Progenitor cell of endocrine pancreas (in vitro differentiated cells): ENCODE measurements at regions not wholly inside any gene's neighbourhood (a gene's known extent, or its start where the extent isn't known, plus 50 kb on each side); places are given as distances from the start of the nearest gene placed in this dataset.

Source experiments
- DNase-seq: peaks from one replicate; pipeline ENCODE4 v3.0.0; 2021; ENCODE audit warnings: low spot score; ENCODE audit not compliant: unreplicated experiment
- H3K27ac Mint-ChIP-seq: 2 replicates; pipeline ENCODE4 v1.8.0; 2021; ENCODE audit warnings: mild to moderate bottlenecking, moderate library complexity, mixed read lengths
- H3K27me3 Mint-ChIP-seq: 2 replicates; pipeline ENCODE4 v1.8.0; 2021; ENCODE audit warnings: mixed read lengths
- H3K36me3 Mint-ChIP-seq: 2 replicates; pipeline ENCODE4 v1.8.0; 2022; ENCODE audit warnings: mixed read lengths; ENCODE audit not compliant: insufficient read depth
- H3K4me1 Mint-ChIP-seq: 2 replicates; pipeline ENCODE4 v1.8.0; 2021; ENCODE audit warnings: low read depth, mixed read lengths
- H3K4me3 Mint-ChIP-seq: 2 replicates; pipeline ENCODE4 v1.8.0; 2021; ENCODE audit warnings: low read depth, mild to moderate bottlenecking, moderate library complexity, mixed read lengths
- H3K9me3 Mint-ChIP-seq: 2 replicates; pipeline ENCODE4 v1.8.0; 2021; ENCODE audit warnings: low read depth, mixed read lengths
- CTCF ChIP-seq: fragments of 200-600 bp; sonication (generic); IDR thresholded peaks from one replicate; pipeline ENCODE4 v1.5.0; 2021; ENCODE audit warnings: antibody characterized with exemption, mild to moderate bottlenecking; ENCODE audit not compliant: unreplicated experiment

- Mint-ChIP-seq H3K4me3 (no peak overlapping the region), H3K27ac (no peak overlapping the region), H3K4me1 (peaks cover 8% of the 10 kb centered on the region), H3K36me3 (no peaks in the 10 kb centered on the region), H3K9me3 (no peaks in the 10 kb centered on the region), H3K27me3 (peaks cover 54% of the 10 kb centered on the region)
- no peak for TF ChIP-seq CTCF
- DNase-seq: no peak
Observed at GRCh38 chr17:52824542-52824941, 666.0 kb upstream of the CA10 start.

GRCh38 chr17:52823155-52823554 lies 664.6 kb upstream of the CA10 start:
- Mint-ChIP-seq H3K36me3 (no peaks in the 10 kb centered on the region), H3K4me3 (no peak overlapping the region), H3K27ac (no peak overlapping the region), H3K9me3 (no peaks in the 10 kb centered on the region), H3K27me3 (peaks cover 62% of the 10 kb centered on the region), H3K4me1 (peaks cover 8% of the 10 kb centered on the region)
- TF ChIP-seq CTCF: no peak
- no peak for DNase-seq

- H3K9me3 Mint-ChIP-seq: no peaks in the 10 kb centered on the region
- DNase-seq: no peak
- H3K27ac Mint-ChIP-seq: no peak overlapping the region
- H3K36me3 Mint-ChIP-seq: no peaks in the 10 kb centered on the region
- H3K4me3 Mint-ChIP-seq: no peak overlapping the region
- H3K27me3 Mint-ChIP-seq: no peaks in the 10 kb centered on the region
- H3K4me1 Mint-ChIP-seq: no peaks in the 10 kb centered on the region
- TF ChIP-seq CTCF: no peak
Observed at GRCh38 chr17:52790359-52790955, 631.9 kb upstream of the CA10 start.

GRCh38 chr17:52789829-52790228 lies 631.3 kb upstream of the CA10 start:
- Mint-ChIP-seq H3K4me3 (no peak overlapping the region), H3K4me1 (no peaks in the 10 kb centered on the region), H3K27ac (no peak overlapping the region), H3K36me3 (no peaks in the 10 kb centered on the region), H3K9me3 (no peaks in the 10 kb centered on the region), H3K27me3 (no peaks in the 10 kb centered on the region)
- no peak for TF ChIP-seq CTCF
- DNase-seq: no peak

- H3K4me3 Mint-ChIP-seq: no peak overlapping the region
- H3K9me3 Mint-ChIP-seq: no peaks in the 10 kb centered on the region
- H3K27me3 Mint-ChIP-seq: no peaks in the 10 kb centered on the region
- no peaks in the 10 kb centered on the region for H3K36me3 Mint-ChIP-seq
- no peak for DNase-seq
- no peak for TF ChIP-seq CTCF
- H3K27ac Mint-ChIP-seq: no peak overlapping the region
- H3K4me1 Mint-ChIP-seq: no peaks in the 10 kb centered on the region
Observed at GRCh38 chr17:52776234-52776633, 617.7 kb upstream of the CA10 start.
